HFF-Myc (cell line): ENCODE measurements at regions not wholly inside any gene's neighbourhood (a gene's known extent, or its start where the extent isn't known, plus 50 kb on each side); places are given as distances from the start of the nearest gene placed in this dataset.

Source experiments
- DNase-seq: peaks from one replicate; pipeline ENCODE4 v3.0.0-alpha.2; 2011; ENCODE audit warnings: low read depth; ENCODE audit errors: extremely low read depth
- H3K4me3 ChIP-seq: replicated peaks from 2 replicates; pipeline ENCODE4 v1.5.1; 2011; ENCODE audit warnings: low read depth, mild to moderate bottlenecking, control low read depth, low read length
- TF ChIP-seq, protein P1 (sequence below): IDR thresholded peaks from 2 replicates; pipeline ENCODE4 v1.5.1; 2012; ENCODE audit warnings: mild to moderate bottlenecking, low read depth, low read length, control low read depth; ENCODE audit errors: missing control alignments

DNA sequence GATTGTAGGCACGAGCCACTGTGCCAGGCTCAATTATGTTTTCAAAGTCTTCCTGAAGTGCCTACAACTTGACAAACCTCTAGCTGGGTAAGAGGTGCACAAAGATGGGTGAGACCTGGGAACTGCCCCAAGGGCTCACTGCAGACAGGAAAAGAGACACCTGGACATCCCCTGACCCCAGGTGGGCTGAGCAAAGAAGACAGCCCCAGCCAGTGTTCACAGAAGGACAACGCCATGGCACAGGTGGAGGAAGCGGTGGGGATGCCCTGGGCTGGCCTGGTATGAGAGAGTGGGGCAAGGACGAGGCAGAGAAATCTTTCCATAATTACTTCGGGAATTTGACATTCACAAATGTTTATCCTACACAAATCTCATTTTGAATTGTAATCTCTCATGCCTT is 278.9 kb downstream of the SMOC2 start:
- no peak overlapping the region for H3K4me3 ChIP-seq
- no peak for DNase-seq
- TF ChIP-seq, protein P1, sequence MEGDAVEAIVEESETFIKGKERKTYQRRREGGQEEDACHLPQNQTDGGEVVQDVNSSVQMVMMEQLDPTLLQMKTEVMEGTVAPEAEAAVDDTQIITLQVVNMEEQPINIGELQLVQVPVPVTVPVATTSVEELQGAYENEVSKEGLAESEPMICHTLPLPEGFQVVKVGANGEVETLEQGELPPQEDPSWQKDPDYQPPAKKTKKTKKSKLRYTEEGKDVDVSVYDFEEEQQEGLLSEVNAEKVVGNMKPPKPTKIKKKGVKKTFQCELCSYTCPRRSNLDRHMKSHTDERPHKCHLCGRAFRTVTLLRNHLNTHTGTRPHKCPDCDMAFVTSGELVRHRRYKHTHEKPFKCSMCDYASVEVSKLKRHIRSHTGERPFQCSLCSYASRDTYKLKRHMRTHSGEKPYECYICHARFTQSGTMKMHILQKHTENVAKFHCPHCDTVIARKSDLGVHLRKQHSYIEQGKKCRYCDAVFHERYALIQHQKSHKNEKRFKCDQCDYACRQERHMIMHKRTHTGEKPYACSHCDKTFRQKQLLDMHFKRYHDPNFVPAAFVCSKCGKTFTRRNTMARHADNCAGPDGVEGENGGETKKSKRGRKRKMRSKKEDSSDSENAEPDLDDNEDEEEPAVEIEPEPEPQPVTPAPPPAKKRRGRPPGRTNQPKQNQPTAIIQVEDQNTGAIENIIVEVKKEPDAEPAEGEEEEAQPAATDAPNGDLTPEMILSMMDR = no peak

GRCh38 chr6:168718821-168719475 is 278.0 kb downstream of the SMOC2 start:
- TF ChIP-seq, protein P1 = no peak
- no peak overlapping the region for H3K4me3 ChIP-seq
- DNase-seq = no peak
